HUDEP-2 (cell line): ENCODE measurements at regions not wholly inside any gene's neighbourhood (a gene's known extent, or its start where the extent isn't known, plus 50 kb on each side); places are given as distances from the start of the nearest gene placed in this dataset.
A peak's percentile ranks its signal among the peaks of the same experiment; 100 is the strongest.

Experiments
- DNase-seq, 76 experiments: peaks; one replicate each; lab custom pipeline; 2025; ENCODE audit not compliant: unreplicated experiment in 76 of 76; lab: John Stamatoyannopoulos, UW

GRCh38 chr1:244954359-244954758 lies 90.0 kb upstream of the HNRNPU start:
- no peak for DNase-seq

- no peak for DNase-seq
Observed at GRCh38 chr1:244953901-244954300, 89.6 kb upstream of the HNRNPU start.

GRCh38 chr1:244952940-244953339 lies 88.6 kb upstream of the HNRNPU start:
- DNase-seq = no peak

GRCh38 chr1:244952280-244952933 lies 88.1 kb upstream of the HNRNPU start:
- DNase-seq = no peak

GRCh38 chr1:244948416-244948815 lies 84.1 kb upstream of the HNRNPU start:
- no peak for DNase-seq

- DNase-seq = no peak
Observed at GRCh38 chr1:244945109-244945671, 80.8 kb upstream of the HNRNPU start.

- DNase-seq = no peak
Observed at GRCh38 chr1:244941121-244941520, 76.8 kb upstream of the HNRNPU start.

- no peak for DNase-seq
Observed at GRCh38 chr1:244937099-244937498, 72.8 kb upstream of the HNRNPU start.

- peak in 1 of 76 experiments; percentile 1 for DNase-seq
Observed at GRCh38 chr1:244920911-244921761, 56.8 kb upstream of the HNRNPU start.

GRCh38 chr1:244919320-244920282 lies 55.3 kb upstream of the HNRNPU start:
- DNase-seq = no peak

GRCh38 chr1:244918421-244919319 lies 54.3 kb upstream of the HNRNPU start:
- DNase-seq = peak in 54 of 76 experiments; percentile 2 to 66 (median 34)

GRCh38 chr1:244917073-244917670 lies 52.8 kb upstream of the HNRNPU start:
- DNase-seq = no peak

GRCh38 chr1:244915736-244916135 lies 51.4 kb upstream of the HNRNPU start:
- DNase-seq = no peak

GRCh38 chr1:244914761-244915160 lies 50.4 kb upstream of the HNRNPU start:
- DNase-seq = no peak
